K562 (cell line): ENCODE measurements at regions not wholly inside any gene's neighbourhood (a gene's known extent, or its start where the extent isn't known, plus 50 kb on each side); places are given as distances from the start of the nearest gene placed in this dataset.

Experiments used
- ATAC-seq: fragments of 200-7000 bp; cut with Tn5 transposase; 3 replicates; pipeline ENCODE4 v1.9.1; 2020; ENCODE audit warnings: moderate library complexity
- BruUV-seq: library from RNA; stranded (reverse); fragments of 400-500 nt; replicated peaks from 2 replicates; lab custom pipeline; 2021; lab: Mats Ljungman, UMichigan
- CTCF ChIA-PET: fragments of 300-600 bp; formaldehyde crosslinking; extraction: SDS; loops from one replicate; lab custom pipeline; 2021; ENCODE audit warnings: low intra/inter-chr PET ratio; lab: Yijun Ruan, JAX
- POLR2A ChIA-PET: fragments of 300-600, 350-650 bp; sonication (Branson Sonifier 250); formaldehyde crosslinking; extraction: SDS; loops from one replicate; lab custom pipeline; 2021; ENCODE audit warnings: antibody characterized with exemption, inconsistent platforms; lab: Yijun Ruan, JAX
- DNase-seq, 4 experiments: peaks; one replicate each; pipeline versions ENCODE4 v3.0.0 to v3.0.0-alpha.2; 2011 to 2018; ENCODE audit warnings: low spot score in 3 of 4, mixed read lengths in 3 of 4; ENCODE audit errors: extremely low read depth in 1 of 4
- FAIRE-seq: peaks from 2 replicates; lab custom pipeline; 2011; peaks lifted over from hg19 to GRCh38; lab: Jason Lieb, UNC
- H2AFZ ChIP-seq: 2 replicates; pipeline ENCODE4 v1.6.0; 2011; ENCODE audit warnings: low read depth, low read length, control low read depth, inconsistent platforms
- H3K27ac ChIP-seq: fragments of 200-600 bp; 3 replicates; pipeline ENCODE4 v1.8.0; 2011; ENCODE audit warnings: low read depth, mild to moderate bottlenecking, control low read depth, inconsistent platforms, low read length, moderate library complexity, mixed read lengths; ENCODE audit errors: extremely low read depth
- H3K27me3 ChIP-seq, 2 experiments: fragments of 300-600 bp in 1 of 2; 2 replicates in 1 of 2; 3 replicates in 1 of 2; pipeline versions ENCODE4 v1.6.0 to v1.8.0; 2011; ENCODE audit warnings: inconsistent platforms in 2 of 2, low read length in 2 of 2, mild to moderate bottlenecking in 1 of 2, mixed read lengths in 1 of 2, moderate library complexity in 1 of 2; ENCODE audit not compliant: control insufficient read depth in 2 of 2, insufficient read depth in 2 of 2
- H3K36me3 ChIP-seq: fragments of 300-600 bp; 3 replicates; pipeline ENCODE4 v1.8.0; 2011; ENCODE audit warnings: mild to moderate bottlenecking, low read length, inconsistent platforms; ENCODE audit not compliant: control insufficient read depth, insufficient read depth
- H3K4me1 ChIP-seq, 2 experiments: fragments of 200-600 bp in 1 of 2; replicated peaks in 1 of 2; 2 replicates in 1 of 2; 3 replicates in 1 of 2; pipeline versions ENCODE4 v1.5.1 to v1.8.0; 2011; ENCODE audit warnings: inconsistent platforms in 2 of 2, low read length in 2 of 2, mild to moderate bottlenecking in 1 of 2, mixed read lengths in 1 of 2, moderate library complexity in 1 of 2; ENCODE audit not compliant: control insufficient read depth in 2 of 2, insufficient read depth in 2 of 2
- H3K4me2 ChIP-seq: 2 replicates; pipeline ENCODE4 v1.6.1; 2011; ENCODE audit warnings: low read length, control low read depth, inconsistent platforms, mixed read lengths; ENCODE audit not compliant: insufficient read depth
- H3K4me3 ChIP-seq: fragments of 200-600 bp; sonication (generic), shearing (Covaris generic); 2 replicates; pipeline ENCODE4 v1.5.1; 2016; ENCODE audit warnings: control low read depth, inconsistent platforms
- H3K79me2 ChIP-seq: fragments of 200-600 bp; 3 replicates; pipeline ENCODE4 v1.8.0; 2011; ENCODE audit warnings: low read length, inconsistent platforms; ENCODE audit not compliant: control insufficient read depth, insufficient read depth
- H3K9ac ChIP-seq, 2 experiments: 2 replicates each; pipeline versions ENCODE4 v1.6.0 to v1.6.1; 2011; ENCODE audit warnings: low read depth in 2 of 2, low read length in 2 of 2, control low read depth in 1 of 2, inconsistent platforms in 1 of 2, mild to moderate bottlenecking in 1 of 2, mixed read lengths in 1 of 2; ENCODE audit not compliant: insufficient read depth in 1 of 2
- H3K9me1 ChIP-seq: one replicate; pipeline ENCODE4 v1.6.0; 2011; ENCODE audit warnings: inconsistent platforms, mild to moderate bottlenecking, low read length, moderate library complexity; ENCODE audit not compliant: control insufficient read depth, insufficient read depth
- H3K9me3 ChIP-seq: replicated peaks from 2 replicates; pipeline ENCODE4 v1.5.1; 2011; ENCODE audit warnings: low read depth, low read length, inconsistent platforms; ENCODE audit not compliant: control insufficient read depth, insufficient read depth
- H4K20me1 ChIP-seq: replicated peaks from 2 replicates; pipeline ENCODE4 v1.6.1; 2011; ENCODE audit warnings: low read length, inconsistent platforms, mixed read lengths; ENCODE audit not compliant: control insufficient read depth, insufficient read depth
- POLR3A ChIP-seq: IDR thresholded peaks from 2 replicates; pipeline ENCODE4 v1.6.1; 2011; ENCODE audit warnings: borderline replicate concordance, mild to moderate bottlenecking, moderate library complexity; ENCODE audit not compliant: insufficient read length, insufficient read depth; ENCODE audit errors: extremely low read depth
- RBM17 ChIP-seq: fragments of 200-400 bp; formaldehyde crosslinking; IDR thresholded peaks from 2 replicates; pipeline ENCODE4 v1.6.1; 2017; ENCODE audit warnings: low read depth, mild to moderate bottlenecking, low read length, borderline replicate concordance
- RBM25 ChIP-seq: fragments of 200-400 bp; formaldehyde crosslinking; IDR thresholded peaks from 2 replicates; pipeline ENCODE4 v1.6.1; 2018; ENCODE audit warnings: low read length, low read depth, moderate library complexity; ENCODE audit not compliant: severe bottlenecking
- RCOR1 ChIP-seq, 2 experiments: IDR thresholded peaks; 2 replicates each; pipeline ENCODE4 v1.6.1; 2012; ENCODE audit warnings: low read depth in 2 of 2, low read length in 2 of 2, borderline replicate concordance in 1 of 2, improper control_type of control experiment in 1 of 2
- WGBS: fragments of 100-300 bp; shearing (Covaris generic); methylation state at CpG from one replicate; pipeline ENCODE4 v1.1.6; 2016; ENCODE audit warnings: low coverage, mixed read lengths; ENCODE audit not compliant: insufficient coverage; ENCODE audit errors: missing lambda C conversion rate; 5-methylcytosine and 5-hydroxymethylcytosine counted together
- in situ Hi-C: fragments of 300-500 bp; cut with MboI; formaldehyde crosslinking; loops from 4 replicates; pipeline ENCODE4 v1.15.0; 2018; ENCODE audit warnings: inconsistent platforms, mixed read lengths
- intact Hi-C: fragments of 100-400 bp; cut with micrococcal nuclease; formaldehyde crosslinking; loops from 2 replicates; pipeline ENCODE4 v1.14.2; 2022
- TF ChIP-seq, protein P1 (sequence below): fragments of 250-450 bp; sonication (Bioruptor Pico); IDR thresholded peaks from 2 replicates; pipeline ENCODE4 v1.8.0; 2022; ENCODE audit warnings: moderate library complexity, mild to moderate bottlenecking, inconsistent platforms

DNA sequence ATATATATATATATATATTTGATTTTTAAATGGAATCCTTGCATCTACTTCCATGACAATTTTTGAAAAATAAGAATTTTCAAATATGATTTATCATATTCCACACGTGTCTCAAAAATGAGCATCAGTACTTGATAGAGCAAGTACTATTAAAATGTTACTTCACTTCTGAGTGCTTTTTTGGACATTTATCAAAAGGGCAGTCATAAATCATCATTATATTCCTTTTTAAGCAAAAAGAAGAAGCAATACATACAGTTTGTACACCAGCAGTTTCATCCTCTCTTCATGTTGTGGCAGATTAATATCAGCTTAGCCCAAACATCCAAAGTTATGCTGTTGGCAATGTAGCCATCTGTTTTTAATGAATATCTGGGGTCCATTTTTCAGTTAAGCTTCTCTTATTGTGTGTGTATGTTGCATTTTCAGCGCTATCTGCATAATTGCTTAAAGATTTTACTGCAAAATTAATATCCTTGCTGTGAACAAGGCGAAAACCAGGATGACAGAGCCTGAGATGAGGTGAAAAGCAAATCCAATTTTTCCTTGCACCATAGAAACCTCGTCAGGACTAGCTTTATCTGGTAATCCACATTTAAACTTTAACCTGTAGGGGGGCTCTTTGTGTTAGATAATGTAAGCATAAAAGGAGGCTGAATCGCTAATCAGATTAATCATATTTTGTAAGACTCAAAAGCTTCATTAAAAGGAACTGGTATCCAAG, 604.9 kb upstream of the AGTR1 start:
- no peak overlapping the region for H3K27ac ChIP-seq
- no peaks in the 10 kb centered on the region for H3K36me3 ChIP-seq
- no peaks in the 10 kb centered on the region for H3K27me3 ChIP-seq
- H3K4me3 ChIP-seq, result no peak overlapping the region
- no TSS peak for BruUV-seq
- no peaks in the 10 kb centered on the region for H3K4me1 ChIP-seq
- POLR2A ChIA-PET, result no interaction called here
- H4K20me1 ChIP-seq, result no peaks in the 10 kb centered on the region
- H3K79me2 ChIP-seq, result no peaks in the 10 kb centered on the region
- in situ Hi-C loops (no loop called here), intact Hi-C loops (no loop called here)
- H3K9me3 ChIP-seq, result no peaks in the 10 kb centered on the region
- WGBS, result 2% methylated on average over 5 of the region's 5 CpGs
- H3K9ac ChIP-seq, result no peak overlapping the region
- H2AFZ ChIP-seq, result no peak overlapping the region
- TF ChIP-seq RBM17 (no peak), RBM25 (no peak), RCOR1 (IDR thresholded peaks at IDR 0.05; ENCODE audit: borderline replicate concordance in 1 of 2, low read depth in 2 of 2, low read length in 2 of 2) (no peak), POLR3A (no peak)
- TF ChIP-seq, protein P1, sequence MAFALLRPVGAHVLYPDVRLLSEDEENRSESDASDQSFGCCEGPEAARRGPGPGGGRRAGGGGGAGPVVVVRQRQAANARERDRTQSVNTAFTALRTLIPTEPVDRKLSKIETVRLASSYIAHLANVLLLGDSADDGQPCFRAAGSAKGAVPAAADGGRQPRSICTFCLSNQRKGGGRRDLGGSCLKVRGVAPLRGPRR (CRISPR knock-in tag), result no peak
- TF ChIP-seq, all 486 proteins: peak for 0
- FAIRE-seq (no peak), DNase-seq (no peak), ATAC-seq (no peak)
- Histone ChIP-seq H3K4me2 (no peak overlapping the region), H3K9me1 (no peaks in the 10 kb centered on the region)
- CTCF ChIA-PET, result no interaction called here
